GM12878 (cell line): ENCODE measurements at regions not wholly inside any gene's neighbourhood (a gene's known extent, or its start where the extent isn't known, plus 50 kb on each side); places are given as distances from the start of the nearest gene placed in this dataset.

Experiments
- EGR1 ChIP-seq, 2 experiments: IDR thresholded peaks; 1 replicate in 1 of 2; 2 replicates in 1 of 2; pipeline ENCODE4 v1.6.1; 2011 to 2012; ENCODE audit warnings: low read depth in 2 of 2, low read length in 2 of 2, borderline replicate concordance in 1 of 2, mild to moderate bottlenecking in 1 of 2, moderate library complexity in 1 of 2
- FOXK2 ChIP-seq: fragments of 450-650 bp; IDR thresholded peaks from 2 replicates; pipeline ENCODE4 v1.6.1; 2017; ENCODE audit warnings: mild to moderate bottlenecking, moderate library complexity
- GABPA ChIP-seq: IDR thresholded peaks from 2 replicates; pipeline ENCODE4 v1.6.1; 2014; ENCODE audit warnings: antibody characterized with exemption, low read depth, mild to moderate bottlenecking, inconsistent platforms
- HDGF ChIP-seq: fragments of 450-650 bp; IDR thresholded peaks from 2 replicates; pipeline ENCODE4 v1.6.1; 2016; ENCODE audit warnings: antibody characterized with exemption
- RUNX3 ChIP-seq: IDR thresholded peaks from 2 replicates; pipeline ENCODE4 v1.6.1; 2012; ENCODE audit warnings: low read length, inconsistent platforms
- SIN3A ChIP-seq: IDR thresholded peaks from 2 replicates; pipeline ENCODE4 v1.6.1; 2012; ENCODE audit warnings: low read depth, low read length, improper control_type of control experiment
- STAT1 ChIP-seq: fragments of 450-650 bp; conservative IDR thresholded peaks from 2 replicates; pipeline ENCODE4 v1.6.1; 2014; ENCODE audit warnings: antibody characterized with exemption, mild to moderate bottlenecking
- YBX1 ChIP-seq: fragments of 450-650 bp; IDR thresholded peaks from 2 replicates; pipeline ENCODE4 v1.6.1; 2016; ENCODE audit warnings: antibody characterized with exemption
- ZNF274 ChIP-seq: IDR thresholded peaks from one replicate; pipeline ENCODE4 v1.8.0; 2011; ENCODE audit not compliant: insufficient read length, insufficient read depth
- TF ChIP-seq, protein P1 (sequence below): IDR thresholded peaks from 2 replicates; pipeline ENCODE4 v1.6.1; 2012; ENCODE audit warnings: improper control_type of control experiment, low read depth, low read length; ENCODE audit not compliant: insufficient replicate concordance
- TF ChIP-seq, protein P2 (sequence below): fragments of 450-650 bp; IDR thresholded peaks from 2 replicates; pipeline ENCODE4 v1.6.1; 2017; ENCODE audit warnings: borderline replicate concordance
- TF ChIP-seq, protein P3 (sequence below): fragments of 450-650 bp; IDR thresholded peaks from 2 replicates; pipeline ENCODE4 v1.6.1; 2016; ENCODE audit warnings: mild to moderate bottlenecking
- TF ChIP-seq, protein P4 (sequence below): fragments of 450-650 bp; formaldehyde crosslinking; IDR thresholded peaks from 2 replicates; pipeline ENCODE4 v1.5.0; 2022; ENCODE audit warnings: mild to moderate bottlenecking, missing genetic modification characterization

DNA sequence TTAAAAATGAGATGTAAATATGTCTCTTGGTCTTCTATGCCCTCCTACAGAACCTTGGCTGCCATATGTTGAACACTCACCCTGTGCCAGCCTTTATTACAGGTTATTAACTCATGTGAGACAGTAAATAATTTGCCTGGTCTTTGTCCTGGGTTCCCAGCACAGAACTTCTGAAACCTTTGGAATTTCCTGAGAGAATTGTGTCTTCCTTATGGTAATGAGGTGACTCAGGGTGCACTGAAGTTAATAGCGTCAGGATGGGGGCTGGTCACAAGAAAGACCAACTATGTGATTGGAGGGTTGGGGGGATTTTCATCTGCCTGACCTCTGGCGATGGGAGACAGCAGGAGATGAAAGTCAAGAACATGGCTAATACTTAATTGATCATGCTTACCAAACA is 289.8 kb upstream of the STS start (continued):
- TF ChIP-seq, protein P1, sequence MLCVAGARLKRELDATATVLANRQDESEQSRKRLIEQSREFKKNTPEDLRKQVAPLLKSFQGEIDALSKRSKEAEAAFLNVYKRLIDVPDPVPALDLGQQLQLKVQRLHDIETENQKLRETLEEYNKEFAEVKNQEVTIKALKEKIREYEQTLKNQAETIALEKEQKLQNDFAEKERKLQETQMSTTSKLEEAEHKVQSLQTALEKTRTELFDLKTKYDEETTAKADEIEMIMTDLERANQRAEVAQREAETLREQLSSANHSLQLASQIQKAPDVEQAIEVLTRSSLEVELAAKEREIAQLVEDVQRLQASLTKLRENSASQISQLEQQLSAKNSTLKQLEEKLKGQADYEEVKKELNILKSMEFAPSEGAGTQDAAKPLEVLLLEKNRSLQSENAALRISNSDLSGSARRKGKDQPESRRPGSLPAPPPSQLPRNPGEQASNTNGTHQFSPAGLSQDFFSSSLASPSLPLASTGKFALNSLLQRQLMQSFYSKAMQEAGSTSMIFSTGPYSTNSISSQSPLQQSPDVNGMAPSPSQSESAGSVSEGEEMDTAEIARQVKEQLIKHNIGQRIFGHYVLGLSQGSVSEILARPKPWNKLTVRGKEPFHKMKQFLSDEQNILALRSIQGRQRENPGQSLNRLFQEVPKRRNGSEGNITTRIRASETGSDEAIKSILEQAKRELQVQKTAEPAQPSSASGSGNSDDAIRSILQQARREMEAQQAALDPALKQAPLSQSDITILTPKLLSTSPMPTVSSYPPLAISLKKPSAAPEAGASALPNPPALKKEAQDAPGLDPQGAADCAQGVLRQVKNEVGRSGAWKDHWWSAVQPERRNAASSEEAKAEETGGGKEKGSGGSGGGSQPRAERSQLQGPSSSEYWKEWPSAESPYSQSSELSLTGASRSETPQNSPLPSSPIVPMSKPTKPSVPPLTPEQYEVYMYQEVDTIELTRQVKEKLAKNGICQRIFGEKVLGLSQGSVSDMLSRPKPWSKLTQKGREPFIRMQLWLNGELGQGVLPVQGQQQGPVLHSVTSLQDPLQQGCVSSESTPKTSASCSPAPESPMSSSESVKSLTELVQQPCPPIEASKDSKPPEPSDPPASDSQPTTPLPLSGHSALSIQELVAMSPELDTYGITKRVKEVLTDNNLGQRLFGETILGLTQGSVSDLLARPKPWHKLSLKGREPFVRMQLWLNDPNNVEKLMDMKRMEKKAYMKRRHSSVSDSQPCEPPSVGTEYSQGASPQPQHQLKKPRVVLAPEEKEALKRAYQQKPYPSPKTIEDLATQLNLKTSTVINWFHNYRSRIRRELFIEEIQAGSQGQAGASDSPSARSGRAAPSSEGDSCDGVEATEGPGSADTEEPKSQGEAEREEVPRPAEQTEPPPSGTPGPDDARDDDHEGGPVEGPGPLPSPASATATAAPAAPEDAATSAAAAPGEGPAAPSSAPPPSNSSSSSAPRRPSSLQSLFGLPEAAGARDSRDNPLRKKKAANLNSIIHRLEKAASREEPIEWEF = no peak
- TF ChIP-seq GABPA (no peak), EGR1 (IDR thresholded peaks at IDR 0.05; ENCODE audit: borderline replicate concordance in 1 of 2, low read depth in 2 of 2, low read length in 2 of 2) (no peak), ZNF274 (no peak), STAT1 (no peak), YBX1 (no peak), HDGF (no peak), RUNX3 (no peak), SIN3A (no peak), FOXK2 (no peak)
- TF ChIP-seq, protein P2, sequence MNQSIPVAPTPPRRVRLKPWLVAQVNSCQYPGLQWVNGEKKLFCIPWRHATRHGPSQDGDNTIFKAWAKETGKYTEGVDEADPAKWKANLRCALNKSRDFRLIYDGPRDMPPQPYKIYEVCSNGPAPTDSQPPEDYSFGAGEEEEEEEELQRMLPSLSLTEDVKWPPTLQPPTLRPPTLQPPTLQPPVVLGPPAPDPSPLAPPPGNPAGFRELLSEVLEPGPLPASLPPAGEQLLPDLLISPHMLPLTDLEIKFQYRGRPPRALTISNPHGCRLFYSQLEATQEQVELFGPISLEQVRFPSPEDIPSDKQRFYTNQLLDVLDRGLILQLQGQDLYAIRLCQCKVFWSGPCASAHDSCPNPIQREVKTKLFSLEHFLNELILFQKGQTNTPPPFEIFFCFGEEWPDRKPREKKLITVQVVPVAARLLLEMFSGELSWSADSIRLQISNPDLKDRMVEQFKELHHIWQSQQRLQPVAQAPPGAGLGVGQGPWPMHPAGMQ = no peak
- TF ChIP-seq, protein P3, sequence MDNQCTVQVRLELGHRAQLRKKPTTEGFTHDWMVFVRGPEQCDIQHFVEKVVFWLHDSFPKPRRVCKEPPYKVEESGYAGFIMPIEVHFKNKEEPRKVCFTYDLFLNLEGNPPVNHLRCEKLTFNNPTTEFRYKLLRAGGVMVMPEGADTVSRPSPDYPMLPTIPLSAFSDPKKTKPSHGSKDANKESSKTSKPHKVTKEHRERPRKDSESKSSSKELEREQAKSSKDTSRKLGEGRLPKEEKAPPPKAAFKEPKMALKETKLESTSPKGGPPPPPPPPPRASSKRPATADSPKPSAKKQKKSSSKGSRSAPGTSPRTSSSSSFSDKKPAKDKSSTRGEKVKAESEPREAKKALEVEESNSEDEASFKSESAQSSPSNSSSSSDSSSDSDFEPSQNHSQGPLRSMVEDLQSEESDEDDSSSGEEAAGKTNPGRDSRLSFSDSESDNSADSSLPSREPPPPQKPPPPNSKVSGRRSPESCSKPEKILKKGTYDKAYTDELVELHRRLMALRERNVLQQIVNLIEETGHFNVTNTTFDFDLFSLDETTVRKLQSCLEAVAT = no peak
- TF ChIP-seq, protein P4, sequence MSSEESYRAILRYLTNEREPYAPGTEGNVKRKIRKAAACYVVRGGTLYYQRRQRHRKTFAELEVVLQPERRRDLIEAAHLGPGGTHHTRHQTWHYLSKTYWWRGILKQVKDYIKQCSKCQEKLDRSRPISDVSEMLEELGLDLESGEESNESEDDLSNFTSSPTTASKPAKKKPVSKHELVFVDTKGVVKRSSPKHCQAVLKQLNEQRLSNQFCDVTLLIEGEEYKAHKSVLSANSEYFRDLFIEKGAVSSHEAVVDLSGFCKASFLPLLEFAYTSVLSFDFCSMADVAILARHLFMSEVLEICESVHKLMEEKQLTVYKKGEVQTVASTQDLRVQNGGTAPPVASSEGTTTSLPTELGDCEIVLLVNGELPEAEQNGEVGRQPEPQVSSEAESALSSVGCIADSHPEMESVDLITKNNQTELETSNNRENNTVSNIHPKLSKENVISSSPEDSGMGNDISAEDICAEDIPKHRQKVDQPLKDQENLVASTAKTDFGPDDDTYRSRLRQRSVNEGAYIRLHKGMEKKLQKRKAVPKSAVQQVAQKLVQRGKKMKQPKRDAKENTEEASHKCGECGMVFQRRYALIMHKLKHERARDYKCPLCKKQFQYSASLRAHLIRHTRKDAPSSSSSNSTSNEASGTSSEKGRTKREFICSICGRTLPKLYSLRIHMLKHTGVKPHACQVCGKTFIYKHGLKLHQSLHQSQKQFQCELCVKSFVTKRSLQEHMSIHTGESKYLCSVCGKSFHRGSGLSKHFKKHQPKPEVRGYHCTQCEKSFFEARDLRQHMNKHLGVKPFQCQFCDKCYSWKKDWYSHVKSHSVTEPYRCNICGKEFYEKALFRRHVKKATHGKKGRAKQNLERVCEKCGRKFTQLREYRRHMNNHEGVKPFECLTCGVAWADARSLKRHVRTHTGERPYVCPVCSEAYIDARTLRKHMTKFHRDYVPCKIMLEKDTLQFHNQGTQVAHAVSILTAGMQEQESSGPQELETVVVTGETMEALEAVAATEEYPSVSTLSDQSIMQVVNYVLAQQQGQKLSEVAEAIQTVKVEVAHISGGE (CRISPR knock-in tag) = no peak
- TF ChIP-seq, all 136 proteins: peak for 0
